Inferior parietal cortex (tissue), 1 donor: ENCODE measurements at regions not wholly inside any gene's neighbourhood (a gene's known extent, or its start where the extent isn't known, plus 50 kb on each side); places are given as distances from the start of the nearest gene placed in this dataset.
"Not testable (repeated sequence)": the region's sequence is repeated elsewhere in the genome, so short reads cannot be mapped to it uniquely, and the experiment has no call there.

Experiments
- DNase-seq: peaks from one replicate; pipeline ENCODE4 v3.0.0-alpha.2; 2016; ENCODE audit errors: extremely low spot score

- no peak for DNase-seq
Measured at GRCh38 chrX:87941841-87942240, 424.2 kb downstream of the KLHL4 start.

GRCh38 chrX:87961471-87961870 lies 443.9 kb downstream of the KLHL4 start:
- DNase-seq, result no peak

GRCh38 chrX:87968118-87968517 lies 450.5 kb downstream of the KLHL4 start:
- DNase-seq, result no peak

- not testable (repeated sequence) for DNase-seq
Measured at GRCh38 chrX:87972121-87972520, 454.5 kb downstream of the KLHL4 start.

GRCh38 chrX:87975365-87975764 lies 457.8 kb downstream of the KLHL4 start:
- no peak for DNase-seq

GRCh38 chrX:88007873-88008272 lies 490.3 kb downstream of the KLHL4 start:
- not testable (repeated sequence) for DNase-seq

GRCh38 chrX:88024022-88024421 lies 506.4 kb downstream of the KLHL4 start:
- DNase-seq, result no peak

- DNase-seq, result no peak
Measured at GRCh38 chrX:88072339-88073030, 554.9 kb downstream of the KLHL4 start.

GRCh38 chrX:88101968-88102367 lies 584.4 kb downstream of the KLHL4 start:
- no peak for DNase-seq

GRCh38 chrX:88135735-88136134 lies 611.3 kb upstream of the CPXCR1 start:
- DNase-seq, result no peak

- DNase-seq, result no peak
Measured at GRCh38 chrX:88136328-88136727, 610.7 kb upstream of the CPXCR1 start.

- no peak for DNase-seq
Measured at GRCh38 chrX:88146577-88146976, 600.4 kb upstream of the CPXCR1 start.

- DNase-seq, result no peak
Measured at GRCh38 chrX:88170553-88170952, 576.5 kb upstream of the CPXCR1 start.

- DNase-seq, result not testable (repeated sequence)
Measured at GRCh38 chrX:88173932-88174440, 573.0 kb upstream of the CPXCR1 start.

GRCh38 chrX:88202149-88202548 lies 544.9 kb upstream of the CPXCR1 start:
- no peak for DNase-seq

- DNase-seq, result no peak
Measured at GRCh38 chrX:88244066-88244465, 503.0 kb upstream of the CPXCR1 start.

- no peak for DNase-seq
Measured at GRCh38 chrX:88284844-88285243, 462.2 kb upstream of the CPXCR1 start.

- DNase-seq, result not testable (repeated sequence)
Measured at GRCh38 chrX:88313972-88314371, 433.1 kb upstream of the CPXCR1 start.

GRCh38 chrX:88325634-88326033 lies 421.4 kb upstream of the CPXCR1 start:
- no peak for DNase-seq

- DNase-seq, result no peak
Measured at GRCh38 chrX:88355252-88355651, 391.8 kb upstream of the CPXCR1 start.

- DNase-seq, result no peak
Measured at GRCh38 chrX:88366314-88366713, 380.7 kb upstream of the CPXCR1 start.

GRCh38 chrX:88378406-88378805 lies 368.6 kb upstream of the CPXCR1 start:
- no peak for DNase-seq

GRCh38 chrX:88397551-88397950 lies 349.5 kb upstream of the CPXCR1 start:
- DNase-seq, result no peak

GRCh38 chrX:88416002-88416401 lies 331.0 kb upstream of the CPXCR1 start:
- DNase-seq, result no peak
